NCI-H1105 (cell line): ENCODE measurements at regions not wholly inside any gene's neighbourhood (a gene's known extent, or its start where the extent isn't known, plus 50 kb on each side); places are given as distances from the start of the nearest gene placed in this dataset.
A peak's percentile ranks its signal among the peaks of the same experiment; 100 is the strongest.
"Not testable (repeated sequence)": the region's sequence is repeated elsewhere in the genome, so short reads cannot be mapped to it uniquely, and the experiment has no call there.

ENCODE experiments used
- DNase-seq: peaks from one replicate; lab custom pipeline; 2025; lab: John Stamatoyannopoulos, UW

GRCh38 chr18:78508228-78508824 lies 471.3 kb upstream of the SALL3 start:
- not testable (repeated sequence) for DNase-seq

DNA sequence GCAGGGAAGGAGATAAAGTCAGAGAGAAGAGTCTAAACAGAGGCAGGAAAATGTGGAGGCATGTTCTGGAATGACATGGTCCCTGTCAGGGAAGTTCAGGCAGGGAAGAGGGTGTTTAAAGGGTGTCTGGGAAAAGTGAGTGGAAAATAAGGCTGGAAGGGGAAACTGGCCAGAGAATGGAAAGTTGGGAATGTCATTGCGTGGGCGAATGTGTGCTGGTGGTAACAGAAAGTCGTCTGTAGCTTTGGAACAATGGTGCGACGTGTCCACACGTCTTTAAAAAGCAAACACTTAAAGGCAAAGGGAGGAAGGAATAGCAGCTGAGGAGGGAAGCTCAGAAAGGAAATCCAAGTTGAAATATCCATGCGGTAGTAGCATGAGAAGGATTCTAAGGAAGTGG lies 469.5 kb upstream of the SALL3 start:
- no peak for DNase-seq

GRCh38 chr18:78510636-78511035 lies 469.0 kb upstream of the SALL3 start:
- DNase-seq: no peak

GRCh38 chr18:78511666-78512601 lies 467.7 kb upstream of the SALL3 start:
- no peak for DNase-seq

DNA sequence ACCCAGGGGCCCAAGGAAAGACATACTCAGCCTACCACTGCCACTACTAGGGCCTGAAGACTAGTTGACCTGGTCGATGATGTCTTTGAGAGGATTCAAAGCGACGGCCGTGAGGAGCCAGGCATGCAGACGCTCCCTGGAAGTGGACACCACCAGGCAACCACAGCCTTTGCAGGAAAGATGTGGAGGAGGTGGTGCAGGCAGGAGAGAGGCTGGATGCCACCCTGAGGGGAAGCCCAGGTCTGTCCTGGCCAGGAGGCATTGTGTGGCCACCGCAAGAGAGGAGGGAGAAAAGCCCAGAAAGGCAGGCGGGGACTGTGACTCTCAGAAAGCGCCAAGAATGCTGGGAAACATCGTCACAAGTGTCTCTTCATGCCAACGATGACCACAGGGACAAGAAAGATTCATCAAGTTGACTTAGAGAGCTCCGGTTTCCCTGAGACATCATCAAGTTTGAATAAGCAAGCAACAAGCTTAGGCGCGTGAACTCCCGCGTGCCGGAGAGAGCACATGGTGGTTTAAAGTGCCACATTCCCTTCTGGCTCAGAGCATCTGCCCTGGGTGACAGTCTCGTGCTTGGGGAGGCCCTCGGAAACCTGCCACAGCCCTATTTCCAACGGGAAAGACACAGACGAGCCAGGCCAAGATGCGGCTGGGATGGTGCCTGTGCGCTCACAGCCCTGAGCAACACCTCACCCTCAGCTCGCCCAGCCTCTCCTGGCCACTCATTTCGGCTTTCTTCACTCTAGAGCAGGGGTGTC lies 464.5 kb upstream of the SALL3 start:
- no peak for DNase-seq

DNA sequence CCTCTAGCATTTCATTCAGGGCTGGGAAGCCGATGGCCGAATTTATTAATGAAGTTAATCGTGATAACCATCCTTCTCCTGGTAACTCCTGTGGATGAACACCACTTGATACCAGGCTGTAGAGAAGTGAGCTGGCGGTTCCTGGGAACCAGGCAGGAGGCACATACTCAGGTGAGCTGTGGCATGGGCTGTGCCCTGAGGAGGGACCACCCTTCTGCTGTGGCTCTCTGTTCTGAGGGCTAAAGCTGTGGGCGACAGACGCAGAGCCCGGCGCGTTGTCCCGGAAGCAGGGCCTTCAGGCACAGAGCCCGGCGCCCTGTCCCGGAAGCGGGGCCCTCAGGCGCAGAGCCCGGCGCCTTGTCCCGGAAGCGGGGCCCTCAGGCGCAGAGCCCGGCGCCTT lies 462.3 kb upstream of the SALL3 start:
- no peak for DNase-seq

- DNase-seq: no peak
Measured at GRCh38 chr18:78517973-78518372, 461.6 kb upstream of the SALL3 start.

DNA sequence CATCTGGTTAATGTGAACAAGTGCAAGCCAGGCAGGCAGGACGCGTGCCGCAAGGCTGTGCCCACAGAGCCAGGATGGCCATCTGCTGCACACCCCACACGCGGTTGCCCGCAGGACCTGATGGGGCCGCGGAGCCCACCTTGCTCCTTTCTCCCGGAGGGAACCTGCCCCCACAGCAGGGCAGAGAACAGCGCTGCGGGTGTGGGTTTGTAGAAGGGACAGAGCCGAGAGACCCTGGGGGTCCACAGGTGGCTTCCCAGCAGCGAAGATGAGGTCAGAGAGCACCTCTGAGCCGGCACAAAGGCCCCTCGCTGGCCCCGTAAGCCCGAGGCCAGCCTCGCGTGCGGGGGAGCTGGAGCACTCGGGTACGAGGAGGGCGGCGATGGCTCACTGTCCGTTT lies 460.8 kb upstream of the SALL3 start:
- no peak for DNase-seq

- DNase-seq: no peak
Measured at GRCh38 chr18:78519394-78520062, 460.1 kb upstream of the SALL3 start.

DNA sequence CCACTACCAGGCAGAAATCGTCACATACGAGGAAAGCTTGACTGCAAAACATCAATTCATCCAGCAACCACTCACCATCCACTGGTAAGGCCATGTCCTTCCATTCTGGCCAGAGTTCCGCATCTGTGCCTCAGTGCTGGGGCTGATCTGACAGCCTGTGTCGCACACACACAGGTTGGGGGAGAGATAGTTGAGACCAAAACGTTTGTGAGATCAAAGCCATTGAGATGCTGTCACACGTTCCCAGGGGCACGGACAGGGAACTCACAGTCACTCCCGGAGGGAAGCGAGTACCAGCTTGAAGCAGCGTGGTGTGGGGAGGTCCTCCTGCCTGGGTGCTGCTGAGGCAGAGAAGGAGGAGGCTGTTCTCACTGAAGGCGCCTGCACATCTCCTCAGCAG lies 458.5 kb upstream of the SALL3 start:
- no peak for DNase-seq

DNA sequence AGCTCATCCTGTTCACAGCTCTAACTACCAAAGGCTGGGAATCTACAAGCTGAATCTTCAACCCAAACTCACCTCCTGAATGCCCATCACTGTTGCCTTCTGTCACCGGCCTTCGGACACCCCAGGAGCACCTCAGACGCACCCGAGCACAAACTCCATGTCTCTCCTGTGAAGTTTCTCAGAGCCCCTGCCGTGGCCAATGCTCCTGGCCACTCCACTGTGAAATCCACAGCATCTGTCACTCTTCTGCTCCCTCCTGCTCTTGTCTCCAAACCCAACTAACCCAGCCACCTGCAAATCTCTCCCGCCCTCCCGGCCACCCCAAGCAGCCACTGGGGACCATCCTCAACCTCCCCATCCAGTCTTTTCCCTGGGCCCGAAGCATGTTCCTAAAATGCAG lies 457.9 kb upstream of the SALL3 start:
- no peak for DNase-seq

- DNase-seq: no peak
Measured at GRCh38 chr18:78522507-78522906, 457.1 kb upstream of the SALL3 start.

DNA sequence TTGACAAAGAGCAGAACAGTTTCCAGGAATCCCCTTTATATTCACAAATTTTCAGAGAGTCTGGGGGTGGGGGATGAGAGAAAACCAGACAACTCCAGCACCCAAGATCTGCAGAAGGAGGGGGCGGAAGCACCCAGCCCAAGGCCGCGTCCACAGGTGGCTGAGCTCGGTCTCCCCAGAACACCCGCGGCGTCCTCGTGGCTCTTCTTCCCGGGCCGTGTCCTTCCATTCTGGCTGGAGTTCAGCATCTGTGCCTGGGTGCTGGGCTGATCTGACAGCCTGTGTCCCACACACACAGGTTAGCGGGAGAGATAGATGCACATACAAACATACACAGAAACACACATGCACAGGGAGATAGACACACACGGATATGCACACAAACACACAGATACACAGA lies 455.8 kb upstream of the SALL3 start:
- DNase-seq: no peak

DNA sequence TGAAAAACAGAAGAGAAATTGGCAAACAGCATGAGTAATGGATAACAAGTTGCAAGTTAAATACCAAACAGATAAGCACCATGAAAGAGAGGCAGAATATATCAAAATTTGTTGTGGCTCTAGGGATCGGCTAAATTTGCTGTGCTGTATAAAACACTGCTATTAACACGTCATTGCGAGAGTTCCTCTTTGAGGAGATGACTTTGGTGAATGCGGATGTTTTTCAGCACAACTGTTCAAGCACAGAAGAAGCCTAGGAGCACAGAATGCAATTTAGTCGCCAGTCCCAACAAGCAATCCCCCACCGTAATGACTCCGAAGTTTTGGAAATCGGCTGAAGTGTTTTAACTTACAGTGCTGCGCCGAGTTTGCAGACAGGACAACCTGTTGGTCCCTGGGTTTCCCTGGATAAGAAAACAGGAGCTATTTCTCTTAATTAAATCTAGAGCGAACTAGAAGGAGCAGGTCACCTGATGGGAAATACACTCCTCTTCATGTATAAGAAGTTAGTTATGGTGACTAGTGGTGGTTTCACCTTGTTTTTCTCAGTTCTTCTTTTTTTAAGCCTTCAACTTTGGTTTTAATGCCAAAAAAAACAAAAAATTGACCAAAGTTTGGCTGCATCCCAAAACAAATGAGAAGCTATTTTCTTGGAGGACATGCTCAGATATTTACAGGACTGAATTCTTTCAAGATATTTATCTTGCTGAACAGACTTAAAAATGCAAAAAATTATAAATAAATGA lies 454.1 kb upstream of the SALL3 start:
- DNase-seq: no peak

DNA sequence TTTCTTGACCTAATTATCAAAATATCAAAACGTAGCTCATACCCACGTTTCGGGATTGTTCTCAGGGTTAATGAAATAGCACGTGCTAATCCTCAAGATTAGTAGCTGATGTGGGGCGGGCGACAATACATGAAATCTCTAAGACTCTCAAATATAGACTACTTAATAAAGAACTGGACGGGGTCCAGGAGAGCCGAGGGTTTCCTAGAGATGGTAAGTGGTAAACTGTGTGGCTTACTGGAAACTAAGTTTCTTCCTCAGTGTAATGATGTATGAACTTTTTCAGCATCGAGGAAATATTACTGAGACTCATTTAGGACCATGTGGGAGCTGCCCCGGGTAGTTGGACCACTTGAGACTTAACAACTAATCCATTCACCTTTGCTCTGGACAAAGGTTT lies 453.3 kb upstream of the SALL3 start:
- DNase-seq: no peak

DNA sequence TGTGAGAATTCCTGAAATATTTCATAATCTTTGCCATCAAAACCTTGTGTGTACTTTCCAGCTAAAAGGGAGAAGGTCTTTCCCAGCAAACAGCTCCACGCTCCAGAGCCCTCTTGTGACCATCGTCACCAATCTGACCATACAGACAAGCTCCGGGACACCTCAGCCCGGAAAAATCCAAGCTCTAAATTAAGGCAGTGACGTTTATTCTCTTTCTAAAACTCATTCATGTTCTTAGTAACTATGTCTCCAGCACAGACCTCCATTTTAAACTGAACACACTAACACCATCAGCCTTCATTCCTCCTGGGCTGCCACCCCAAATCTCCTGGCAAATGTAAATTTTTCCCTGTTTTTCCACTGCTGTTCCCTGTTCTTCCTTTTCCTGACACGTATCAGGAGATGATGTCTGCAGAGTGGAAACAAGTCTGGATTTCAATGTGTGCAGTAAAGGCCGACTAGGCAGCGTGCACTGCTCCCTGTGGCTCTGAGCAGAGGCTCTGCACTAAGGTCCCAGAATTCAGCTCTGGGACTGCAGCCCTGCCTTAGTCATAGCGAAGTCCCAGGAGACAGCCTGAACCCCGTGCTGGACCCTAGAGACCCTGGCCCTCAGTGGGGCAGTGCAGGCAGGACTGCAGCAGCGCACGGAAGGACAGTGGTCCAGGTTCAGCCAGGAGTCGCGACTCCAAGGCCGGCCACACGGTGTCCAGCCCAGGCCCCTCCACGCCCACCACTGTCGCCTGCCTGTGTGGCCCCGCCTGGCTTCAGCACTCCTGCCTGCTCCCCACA lies 452.5 kb upstream of the SALL3 start:
- DNase-seq: no peak

DNA sequence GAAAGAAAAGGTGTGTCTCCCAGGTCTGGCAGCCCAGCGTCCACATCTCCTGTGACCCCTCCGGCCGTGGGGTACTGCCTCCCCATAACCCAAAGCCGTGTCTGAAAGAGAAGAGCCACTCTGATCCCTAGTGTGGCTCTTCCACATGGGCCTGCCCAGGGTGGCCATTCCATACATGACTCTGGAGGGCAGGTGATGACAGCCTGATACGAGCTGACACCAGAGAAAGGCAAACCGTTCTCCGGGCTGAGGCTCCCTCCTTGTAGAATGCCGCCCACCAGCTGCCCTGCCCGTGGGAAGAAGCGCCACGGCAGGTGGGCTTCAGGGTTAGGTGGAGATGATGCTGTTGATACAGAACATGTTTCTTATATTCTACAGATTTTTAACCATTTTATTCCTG lies 451.6 kb upstream of the SALL3 start:
- DNase-seq: no peak

GRCh38 chr18:78528411-78529258 lies 451.0 kb upstream of the SALL3 start:
- peak; percentile 15 for DNase-seq

DNA sequence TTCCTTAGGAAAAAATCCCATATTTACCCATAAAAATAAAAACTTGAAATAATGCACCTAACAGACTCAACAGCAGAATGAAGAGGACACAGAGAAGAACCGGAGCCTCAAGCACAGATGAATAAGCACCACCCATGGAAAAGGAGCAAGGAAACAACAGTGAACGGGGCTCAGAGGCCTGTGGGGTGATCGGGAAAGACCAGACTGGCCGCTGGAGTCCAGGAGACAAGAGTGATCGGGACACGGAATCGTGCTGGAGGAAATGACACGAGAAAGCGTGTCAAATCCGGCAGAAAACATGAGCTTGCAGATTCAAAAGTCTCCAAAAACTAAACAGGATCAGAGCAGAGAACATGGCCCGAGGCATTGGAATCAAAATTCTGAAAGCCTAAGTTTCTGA lies 448.0 kb upstream of the SALL3 start:
- DNase-seq: no peak
